Urinary bladder (tissue), 3 donors: ENCODE measurements at regions not wholly inside any gene's neighbourhood (a gene's known extent, or its start where the extent isn't known, plus 50 kb on each side); places are given as distances from the start of the nearest gene placed in this dataset.
A peak's percentile ranks its signal among the peaks of the same experiment; 100 is the strongest.

Source experiments
- DNase-seq: peaks from one replicate; pipeline ENCODE4 v3.0.0-alpha.2; 2015; ENCODE audit errors: extremely low spot score
- H3K27ac ChIP-seq: one replicate; pipeline ENCODE4 v1.5.1; 2013; ENCODE audit warnings: low read depth, mild to moderate bottlenecking, moderate library complexity
- H3K36me3 ChIP-seq: one replicate; pipeline ENCODE4 v1.6.1; 2013; ENCODE audit warnings: mild to moderate bottlenecking, moderate library complexity; ENCODE audit not compliant: insufficient read depth
- H3K4me1 ChIP-seq: one replicate; pipeline ENCODE4 v1.6.1; 2013; ENCODE audit warnings: mild to moderate bottlenecking, moderate library complexity; ENCODE audit not compliant: insufficient read depth
- H3K4me3 ChIP-seq: one replicate; pipeline ENCODE4 v1.5.1; 2013; ENCODE audit warnings: low read depth, low read length
- whole genome bisulfite sequencing: extraction: QIAGEN DNeasy Blood & Tissue Kit; methylation state at CpG from one replicate; pipeline ENCODE4 v1.1.7; 2013; 5-methylcytosine and 5-hydroxymethylcytosine counted together
- donor health status: healthy with polysubstance abuse.
- donor health status: healthy.

GRCh38 chr2:226076529-226076928, 677.0 kb downstream of the NYAP2 start:
- DNase-seq = no peak
- WGBS = 58% methylated on average over 1 of the region's 1 CpG
- no peak overlapping the region for H3K4me3 ChIP-seq
- H3K4me1 ChIP-seq = no peaks in the 10 kb centered on the region
- H3K36me3 ChIP-seq = no peaks in the 10 kb centered on the region
- H3K27ac ChIP-seq = no peak overlapping the region

- Histone ChIP-seq H3K36me3 (no peaks in the 10 kb centered on the region), H3K4me3 (no peak overlapping the region), H3K27ac (no peak overlapping the region), H3K4me1 (no peaks in the 10 kb centered on the region)
- 78% methylated on average over 5 of the region's 5 CpGs for WGBS
- DNase-seq = no peak
Observed at GRCh38 chr2:226074391-226074790, 674.9 kb downstream of the NYAP2 start.

GRCh38 chr2:226073496-226074160, 674.1 kb downstream of the NYAP2 start:
- DNase-seq = no peak
- WGBS = 85% methylated on average over 2 of the region's 2 CpGs
- no peaks in the 10 kb centered on the region for H3K4me1 ChIP-seq
- H3K4me3 ChIP-seq = no peak overlapping the region
- no peaks in the 10 kb centered on the region for H3K36me3 ChIP-seq
- H3K27ac ChIP-seq = no peak overlapping the region

GRCh38 chr2:226066873-226067272, 667.4 kb downstream of the NYAP2 start:
- no peaks in the 10 kb centered on the region for H3K4me1 ChIP-seq
- H3K36me3 ChIP-seq = no peaks in the 10 kb centered on the region
- H3K27ac ChIP-seq = no peak overlapping the region
- WGBS = 62% methylated on average over 4 of the region's 4 CpGs
- no peak for DNase-seq
- no peak overlapping the region for H3K4me3 ChIP-seq

GRCh38 chr2:226066391-226066790, 666.9 kb downstream of the NYAP2 start:
- H3K36me3 ChIP-seq = no peaks in the 10 kb centered on the region
- H3K27ac ChIP-seq = no peak overlapping the region
- no peaks in the 10 kb centered on the region for H3K4me1 ChIP-seq
- 64% methylated on average over 3 of the region's 3 CpGs for WGBS
- no peak overlapping the region for H3K4me3 ChIP-seq
- DNase-seq = no peak

GRCh38 chr2:226064932-226065570, 665.5 kb downstream of the NYAP2 start:
- DNase-seq = no peak
- H3K4me1 ChIP-seq = no peaks in the 10 kb centered on the region
- H3K36me3 ChIP-seq = no peaks in the 10 kb centered on the region
- H3K4me3 ChIP-seq = no peak overlapping the region
- no peak overlapping the region for H3K27ac ChIP-seq
- WGBS = 77% methylated on average over 1 of the region's 1 CpG

- WGBS = 78% methylated on average over 4 of the region's 4 CpGs
Observed at GRCh38 chr2:226063704-226064440, 664.4 kb downstream of the NYAP2 start.

GRCh38 chr2:226059961-226060627, 660.6 kb downstream of the NYAP2 start:
- H3K4me1 ChIP-seq = no peaks in the 10 kb centered on the region
- no peak overlapping the region for H3K27ac ChIP-seq
- WGBS = 51% methylated on average over 3 of the region's 3 CpGs
- no peak overlapping the region for H3K4me3 ChIP-seq
- no peak for DNase-seq
- H3K36me3 ChIP-seq = no peaks in the 10 kb centered on the region

More at GRCh38 chr2:226063704-226064440, 664.4 kb downstream of the NYAP2 start:
- Histone ChIP-seq H3K4me3 (no peak overlapping the region), H3K4me1 (no peaks in the 10 kb centered on the region), H3K27ac (no peak overlapping the region), H3K36me3 (no peaks in the 10 kb centered on the region)
- DNase-seq = no peak

GRCh38 chr2:226057914-226058313, 658.4 kb downstream of the NYAP2 start:
- Histone ChIP-seq H3K27ac (no peak overlapping the region), H3K4me3 (no peak overlapping the region), H3K4me1 (no peaks in the 10 kb centered on the region), H3K36me3 (no peaks in the 10 kb centered on the region)
- 35% methylated on average over 1 of the region's 1 CpG for WGBS
- DNase-seq = no peak

- Histone ChIP-seq H3K4me1 (no peaks in the 10 kb centered on the region), H3K27ac (no peak overlapping the region), H3K36me3 (no peaks in the 10 kb centered on the region), H3K4me3 (no peak overlapping the region)
- WGBS = 63% methylated on average over 1 of the region's 1 CpG
- no peak for DNase-seq
Observed at GRCh38 chr2:226057365-226057764, 657.9 kb downstream of the NYAP2 start.

- WGBS = 96% methylated on average over 6 of the region's 6 CpGs
- Histone ChIP-seq H3K27ac (no peak overlapping the region), H3K4me3 (no peak overlapping the region), H3K36me3 (no peaks in the 10 kb centered on the region), H3K4me1 (no peaks in the 10 kb centered on the region)
- no peak for DNase-seq
Observed at GRCh38 chr2:226052772-226053416, 653.4 kb downstream of the NYAP2 start.

- Histone ChIP-seq H3K36me3 (no peaks in the 10 kb centered on the region), H3K27ac (no peak overlapping the region), H3K4me1 (no peaks in the 10 kb centered on the region), H3K4me3 (no peak overlapping the region)
- 93% methylated on average over 5 of the region's 5 CpGs for WGBS
- DNase-seq = no peak
Observed at GRCh38 chr2:226050822-226051221, 651.3 kb downstream of the NYAP2 start.

GRCh38 chr2:226048611-226049010, 649.1 kb downstream of the NYAP2 start:
- 22% methylated on average over 4 of the region's 4 CpGs for WGBS

More at GRCh38 chr2:226048611-226049010, 649.1 kb downstream of the NYAP2 start:
- Histone ChIP-seq H3K36me3 (no peaks in the 10 kb centered on the region), H3K4me3 (no peak overlapping the region), H3K4me1 (no peaks in the 10 kb centered on the region), H3K27ac (no peak overlapping the region)
- peak; percentile 18 for DNase-seq
